ENCODE measurements at regions not wholly inside any gene's neighbourhood (a gene's known extent, or its start where the extent isn't known, plus 50 kb on each side); places are given as distances from the start of the nearest gene placed in this dataset.

DNA sequence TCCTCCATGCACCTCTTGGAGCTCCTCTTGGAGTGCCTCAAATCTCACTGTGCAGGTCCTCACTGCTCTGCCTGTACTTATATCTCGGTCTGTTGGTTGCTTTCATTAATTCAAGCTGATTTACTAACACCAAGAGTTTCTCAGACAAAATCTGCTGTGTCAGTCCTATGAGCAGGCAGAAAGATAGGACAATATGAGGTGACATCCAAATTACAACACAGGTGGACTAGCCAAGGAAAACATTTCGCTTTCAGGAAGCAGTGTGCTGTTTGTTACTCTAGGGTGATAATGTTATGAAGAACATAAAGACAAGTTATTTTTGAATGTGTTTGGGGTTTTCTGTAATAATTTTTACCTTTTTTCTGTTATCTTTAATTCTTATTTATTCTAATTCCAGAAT is 264.1 kb upstream of the ANKH start:
- H3K9me3 Mint-ChIP-seq = peaks cover 0 to 11% (median 3%) of the 10 kb centered on the region in 6 donors
- DNase-seq = no peak
- no peak overlapping the region for H3K4me3 Mint-ChIP-seq
- H3K36me3 Mint-ChIP-seq = peaks cover 0 to 4% (median 0%) of the 10 kb centered on the region in 3 donors
- H3K27ac Mint-ChIP-seq = no peak overlapping the region
- H3K4me1 Mint-ChIP-seq = no peaks in the 10 kb centered on the region
- H3K27me3 Mint-ChIP-seq (ENCODE audit: low read depth in 3 of 3) = peaks cover 0 to 3% (median 3%) of the 10 kb centered on the region in 3 donors

- no peak for DNase-seq
- peaks cover 0 to 7% (median 5%) of the 10 kb centered on the region in 3 donors for H3K27me3 Mint-ChIP-seq (ENCODE audit: low read depth in 3 of 3)
- peaks cover 0 to 14% (median 4%) of the 10 kb centered on the region in 6 donors for H3K9me3 Mint-ChIP-seq
- no peak overlapping the region for H3K27ac Mint-ChIP-seq
- no peak overlapping the region for H3K4me3 Mint-ChIP-seq
- H3K36me3 Mint-ChIP-seq = peaks cover 0 to 4% (median 0%) of the 10 kb centered on the region in 3 donors
- no peaks in the 10 kb centered on the region for H3K4me1 Mint-ChIP-seq
Observed at GRCh38 chr5:15133456-15133965, 261.9 kb upstream of the ANKH start.

DNA sequence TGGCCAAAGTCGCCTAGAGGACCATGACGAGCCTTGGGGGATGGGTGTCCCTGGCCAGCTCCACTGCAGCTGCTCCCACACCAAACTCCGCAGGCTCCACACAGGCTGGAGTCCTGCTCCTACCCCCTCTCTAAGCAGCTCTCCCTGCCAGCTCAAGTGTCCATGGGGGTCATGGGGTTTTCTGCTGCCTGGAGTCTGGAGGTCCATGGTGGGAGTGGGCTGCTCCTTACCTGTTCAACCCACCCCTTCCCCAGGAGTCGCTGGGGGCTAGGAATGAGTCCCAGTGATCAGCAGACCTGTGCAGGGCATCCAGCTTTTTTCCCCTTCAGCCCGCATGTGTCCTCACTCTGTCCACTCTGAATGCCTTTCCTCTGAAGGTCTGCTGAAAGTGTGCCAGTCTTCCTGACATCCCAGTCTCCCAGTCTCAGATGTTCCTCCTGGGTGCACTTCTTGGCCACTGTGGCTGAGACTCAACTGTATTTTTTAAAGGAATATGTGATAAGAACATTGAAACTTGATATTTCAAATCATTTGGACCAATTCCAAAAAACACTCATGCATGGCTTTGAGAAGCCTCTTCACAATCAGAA is 261.3 kb upstream of the ANKH start:
- peaks cover 0 to 14% (median 4%) of the 10 kb centered on the region in 6 donors for H3K9me3 Mint-ChIP-seq

DNA sequence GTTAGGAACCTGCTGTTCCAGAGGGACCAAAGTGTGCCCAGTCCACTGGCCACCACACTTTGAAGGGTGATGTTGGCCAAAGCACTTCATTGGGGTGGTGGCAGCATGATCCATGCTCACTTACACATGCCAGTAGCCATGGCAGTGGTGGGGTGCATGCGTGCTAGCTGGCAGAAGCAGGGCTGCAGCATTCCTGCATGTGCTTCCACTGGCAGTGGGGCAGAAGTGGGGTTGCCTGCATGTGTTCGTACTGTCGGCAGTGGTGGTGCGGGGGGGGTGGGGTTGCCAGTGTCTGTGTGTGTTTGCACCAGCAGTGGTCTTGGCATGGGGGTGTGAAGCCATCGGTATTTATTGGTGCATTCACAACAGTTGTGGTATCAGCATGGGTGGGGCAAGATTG is 260.3 kb upstream of the ANKH start:
- H3K36me3 Mint-ChIP-seq = peaks cover 0 to 4% (median 0%) of the 10 kb centered on the region in 3 donors
- peaks cover 0 to 12% (median 4%) of the 10 kb centered on the region in 6 donors for H3K9me3 Mint-ChIP-seq
- DNase-seq = no peak

More for the DNA sequence above, 261.3 kb upstream of the ANKH start:
- no peak overlapping the region for H3K4me3 Mint-ChIP-seq
- H3K27ac Mint-ChIP-seq = no peak overlapping the region
- DNase-seq = no peak
- no peaks in the 10 kb centered on the region for H3K4me1 Mint-ChIP-seq
- peaks cover 0 to 4% (median 0%) of the 10 kb centered on the region in 3 donors for H3K36me3 Mint-ChIP-seq
- peaks cover 0 to 7% (median 5%) of the 10 kb centered on the region in 3 donors for H3K27me3 Mint-ChIP-seq (ENCODE audit: low read depth in 3 of 3)

DNA sequence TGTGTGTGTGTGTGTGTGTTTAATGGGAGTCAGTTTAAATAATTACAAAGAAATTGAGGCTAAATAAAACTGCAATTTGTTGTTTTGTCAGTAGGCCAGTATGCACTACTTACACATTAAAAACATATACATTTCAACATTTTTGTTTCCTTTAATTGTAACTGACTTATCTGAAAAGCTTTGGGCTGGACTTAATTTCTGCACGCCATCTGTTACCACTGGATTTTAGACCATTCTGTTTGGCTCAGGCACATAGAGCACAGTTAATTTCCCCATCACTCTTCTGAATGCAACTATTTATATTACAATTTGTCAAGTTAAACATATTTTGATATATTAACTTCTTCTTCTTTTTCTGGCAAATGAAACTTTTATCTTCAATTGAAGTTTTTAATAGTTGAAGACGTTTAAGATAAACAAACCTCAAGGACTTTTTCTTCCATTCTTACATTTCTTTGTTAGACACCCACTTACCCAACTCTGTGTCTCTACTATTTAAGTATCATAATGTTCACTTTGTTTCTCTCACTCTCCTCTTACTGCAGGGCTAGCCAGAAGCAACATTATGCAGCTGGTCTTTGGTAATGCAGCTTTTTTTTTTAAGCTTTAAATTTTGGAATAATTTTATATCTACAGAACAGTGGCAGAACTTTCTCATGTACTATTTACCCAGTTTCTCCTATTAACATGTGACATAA is 253.4 kb upstream of the ANKH start:
- no peak for DNase-seq
- H3K27me3 Mint-ChIP-seq (ENCODE audit: low read depth in 3 of 3) = peaks cover 0 to 8% (median 0%) of the 10 kb centered on the region in 3 donors
- H3K27ac Mint-ChIP-seq = no peak overlapping the region
- no peaks in the 10 kb centered on the region for H3K36me3 Mint-ChIP-seq
- H3K4me3 Mint-ChIP-seq = no peak overlapping the region
- H3K9me3 Mint-ChIP-seq = peaks cover 0 to 8% (median 5%) of the 10 kb centered on the region in 6 donors
- H3K4me1 Mint-ChIP-seq = no peaks in the 10 kb centered on the region

More for the DNA sequence above, 260.3 kb upstream of the ANKH start:
- H3K27me3 Mint-ChIP-seq (ENCODE audit: low read depth in 3 of 3) = peaks cover 0 to 10% (median 5%) of the 10 kb centered on the region in 3 donors
- no peak overlapping the region for H3K4me3 Mint-ChIP-seq
- H3K27ac Mint-ChIP-seq = no peak overlapping the region
- H3K4me1 Mint-ChIP-seq = no peaks in the 10 kb centered on the region

DNA sequence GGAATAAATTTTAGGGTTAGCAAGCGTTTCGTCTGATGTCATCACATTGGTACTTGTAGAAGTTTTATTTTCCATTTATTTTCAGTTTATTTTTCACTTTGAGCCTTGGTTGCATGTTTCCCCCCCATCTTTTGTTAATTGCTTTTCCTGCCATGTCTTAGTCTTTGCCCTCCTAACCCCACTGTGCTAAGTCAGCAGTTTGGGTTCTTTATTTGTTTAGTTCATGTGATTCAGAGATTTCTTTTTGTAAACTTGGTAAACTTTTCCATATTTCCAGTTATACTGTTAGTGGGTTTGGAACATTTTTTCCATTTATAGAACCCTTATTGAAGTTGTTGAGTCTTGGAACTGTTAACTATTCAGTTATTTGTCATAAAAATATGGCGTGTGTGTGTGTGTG is 252.9 kb upstream of the ANKH start:
- Mint-ChIP-seq H3K4me1 (no peaks in the 10 kb centered on the region), H3K36me3 (no peaks in the 10 kb centered on the region), H3K27me3 (ENCODE audit: low read depth in 3 of 3) (peaks cover 0 to 6% (median 0%) of the 10 kb centered on the region in 3 donors), H3K4me3 (no peak overlapping the region), H3K27ac (no peak overlapping the region), H3K9me3 (peaks cover 0 to 8% (median 3%) of the 10 kb centered on the region in 6 donors)
- DNase-seq = no peak

GRCh38 chr5:15117688-15118087 is 246.1 kb upstream of the ANKH start:
- H3K4me3 Mint-ChIP-seq = no peak overlapping the region
- DNase-seq = no peak
- H3K27me3 Mint-ChIP-seq (ENCODE audit: low read depth in 3 of 3) = peaks cover 0 to 6% (median 3%) of the 10 kb centered on the region in 3 donors
- H3K4me1 Mint-ChIP-seq = no peaks in the 10 kb centered on the region
- H3K9me3 Mint-ChIP-seq = peaks cover 0 to 6% (median 0%) of the 10 kb centered on the region in 6 donors
- H3K36me3 Mint-ChIP-seq = no peaks in the 10 kb centered on the region
- no peak overlapping the region for H3K27ac Mint-ChIP-seq

- peaks cover 0 to 6% (median 3%) of the 10 kb centered on the region in 3 donors for H3K27me3 Mint-ChIP-seq (ENCODE audit: low read depth in 3 of 3)
- no peak overlapping the region for H3K27ac Mint-ChIP-seq
- no peak overlapping the region for H3K4me3 Mint-ChIP-seq
- peaks cover 0 to 6% (median 0%) of the 10 kb centered on the region in 6 donors for H3K9me3 Mint-ChIP-seq
- no peak for DNase-seq
- no peaks in the 10 kb centered on the region for H3K4me1 Mint-ChIP-seq
- no peaks in the 10 kb centered on the region for H3K36me3 Mint-ChIP-seq
Observed at GRCh38 chr5:15116996-15117395, 245.4 kb upstream of the ANKH start.

DNA sequence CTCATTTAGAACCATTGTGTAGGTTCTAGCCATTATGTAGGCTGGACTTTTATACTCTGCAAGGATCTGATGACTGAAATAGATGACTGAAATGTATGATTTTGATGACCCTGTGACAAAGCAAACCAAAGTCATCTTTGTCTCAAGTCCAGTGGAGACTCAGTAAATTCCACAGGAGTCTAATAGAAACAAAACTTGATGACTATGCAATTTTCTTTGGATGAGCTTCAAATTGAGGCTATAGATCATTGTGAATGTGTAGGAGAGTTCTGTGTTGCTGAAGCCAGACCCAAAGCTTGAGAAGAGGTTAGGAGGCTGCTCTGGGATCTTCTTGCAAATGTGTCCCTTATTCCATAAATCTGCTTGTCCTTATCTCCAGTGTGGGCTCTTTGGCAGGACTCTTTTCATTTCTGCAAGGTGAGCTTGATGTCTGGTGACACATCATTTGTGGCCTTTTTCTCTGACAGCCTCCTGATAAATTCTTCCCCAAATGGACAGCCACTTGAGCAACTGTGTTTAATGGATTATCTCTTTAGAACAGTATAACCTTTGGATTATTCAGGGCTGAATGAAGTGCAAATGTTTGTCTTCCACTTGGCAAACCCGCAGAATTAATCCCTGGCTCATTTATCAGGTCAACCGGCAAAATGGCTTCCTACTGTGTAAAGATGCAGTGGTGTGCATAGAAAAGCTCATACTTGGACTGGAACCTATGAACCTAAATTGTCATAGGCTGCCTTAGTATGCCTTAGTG is 235.1 kb upstream of the ANKH start:
- DNase-seq = no peak
- Mint-ChIP-seq H3K4me1 (no peaks in the 10 kb centered on the region), H3K4me3 (no peak overlapping the region), H3K27me3 (ENCODE audit: low read depth in 3 of 3) (peaks cover 2 to 10% (median 2%) of the 10 kb centered on the region in 3 donors), H3K36me3 (no peaks in the 10 kb centered on the region), H3K27ac (no peak overlapping the region), H3K9me3 (peaks cover 0 to 6% (median 0%) of the 10 kb centered on the region in 6 donors)

DNA sequence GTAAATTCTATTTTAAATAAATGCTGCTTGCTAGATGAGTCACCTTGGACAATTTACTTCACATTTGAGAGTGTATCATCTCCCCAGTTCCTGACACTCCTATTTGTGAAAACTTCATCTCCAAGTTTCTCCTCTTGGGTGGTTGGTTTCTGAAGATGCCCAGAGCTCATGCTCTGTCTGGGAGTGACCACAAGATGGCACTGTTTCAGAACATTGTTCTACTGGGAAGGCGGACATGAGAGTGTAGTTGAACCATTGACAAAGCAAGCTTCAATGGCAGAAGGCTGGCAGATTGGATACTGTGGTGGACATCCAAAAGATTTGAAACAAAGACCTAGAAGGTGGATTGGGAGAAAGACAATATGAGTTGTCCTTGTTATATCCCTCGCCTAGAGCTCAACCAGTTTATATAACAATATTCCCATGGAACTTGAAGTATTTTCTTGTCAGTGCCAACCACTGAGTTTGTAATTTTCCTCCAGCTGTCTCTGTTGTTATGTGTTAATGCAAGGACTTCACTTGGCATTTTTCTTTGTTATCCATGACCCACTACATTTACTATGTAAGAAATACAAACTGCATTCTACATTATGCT is 234.3 kb upstream of the ANKH start:
- Mint-ChIP-seq H3K9me3 (peaks cover 0 to 6% (median 0%) of the 10 kb centered on the region in 6 donors), H3K4me3 (no peak overlapping the region), H3K36me3 (no peaks in the 10 kb centered on the region), H3K27ac (peak overlapping the region in 1 of 6 donors; percentile 18), H3K27me3 (ENCODE audit: low read depth in 3 of 3) (peaks cover 2 to 10% (median 2%) of the 10 kb centered on the region in 3 donors), H3K4me1 (no peaks in the 10 kb centered on the region)
- peak in 1 of 3 donors; percentile 16 for DNase-seq

- Mint-ChIP-seq H3K4me1 (no peaks in the 10 kb centered on the region), H3K27me3 (ENCODE audit: low read depth in 3 of 3) (peaks cover 2 to 7% (median 2%) of the 10 kb centered on the region in 3 donors), H3K4me3 (no peak overlapping the region), H3K27ac (peak overlapping the region in 2 of 6 donors; percentile 42 to 80), H3K9me3 (peaks cover 0 to 5% (median 0%) of the 10 kb centered on the region in 6 donors), H3K36me3 (no peaks in the 10 kb centered on the region)
- no peak for DNase-seq
Observed at GRCh38 chr5:15103864-15104263, 232.3 kb upstream of the ANKH start.

- Mint-ChIP-seq H3K27me3 (ENCODE audit: low read depth in 3 of 3) (peaks cover 0 to 7% (median 2%) of the 10 kb centered on the region in 3 donors), H3K36me3 (no peaks in the 10 kb centered on the region), H3K4me1 (no peaks in the 10 kb centered on the region), H3K27ac (peak overlapping the region in 2 of 6 donors; percentile 80), H3K4me3 (peak overlapping the region in 1 of 5 donors; percentile 62), H3K9me3 (peaks cover 0 to 5% (median 0%) of the 10 kb centered on the region in 6 donors)
- DNase-seq = peak in 2 of 3 donors; percentile 1 to 49
Observed at GRCh38 chr5:15103130-15103529, 231.6 kb upstream of the ANKH start.

GRCh38 chr5:15097552-15097951 is 226.0 kb upstream of the ANKH start:
- Mint-ChIP-seq H3K27me3 (ENCODE audit: low read depth in 3 of 3) (peaks cover 1 to 3% (median 2%) of the 10 kb centered on the region in 3 donors), H3K36me3 (no peaks in the 10 kb centered on the region), H3K4me1 (no peaks in the 10 kb centered on the region), H3K27ac (no peak overlapping the region), H3K9me3 (peaks cover 0 to 5% (median 1%) of the 10 kb centered on the region in 6 donors), H3K4me3 (no peak overlapping the region)
- no peak for DNase-seq
